HS-5 (cell line): ENCODE measurements at regions not wholly inside any gene's neighbourhood (a gene's known extent, or its start where the extent isn't known, plus 50 kb on each side); places are given as distances from the start of the nearest gene placed in this dataset.
"Not testable (repeated sequence)": the region's sequence is repeated elsewhere in the genome, so short reads cannot be mapped to it uniquely, and the experiment has no call there.

Experiments used
- DNase-seq: peaks from one replicate; pipeline ENCODE4 v3.0.0-alpha.2; 2012; ENCODE audit warnings: low read depth

DNA sequence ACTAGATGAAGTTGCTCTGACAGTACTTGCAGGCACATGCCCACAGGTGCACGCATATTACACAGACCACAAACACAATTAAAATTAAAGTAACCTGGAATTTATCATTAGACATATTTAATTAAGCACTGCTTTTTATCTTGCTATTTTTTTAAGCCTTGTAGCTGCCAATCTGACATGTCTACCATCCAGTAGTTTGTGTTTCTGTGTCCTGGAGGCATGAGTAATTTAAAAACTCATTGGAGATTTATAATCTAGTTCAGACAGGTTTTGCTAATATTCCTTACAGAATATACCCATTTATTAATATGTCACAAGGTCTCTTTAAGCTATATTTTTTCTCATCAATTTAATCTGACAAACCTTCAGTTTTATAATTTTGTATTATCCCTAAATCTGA lies 445.0 kb upstream of the KLF6 start:
- no peak for DNase-seq

DNA sequence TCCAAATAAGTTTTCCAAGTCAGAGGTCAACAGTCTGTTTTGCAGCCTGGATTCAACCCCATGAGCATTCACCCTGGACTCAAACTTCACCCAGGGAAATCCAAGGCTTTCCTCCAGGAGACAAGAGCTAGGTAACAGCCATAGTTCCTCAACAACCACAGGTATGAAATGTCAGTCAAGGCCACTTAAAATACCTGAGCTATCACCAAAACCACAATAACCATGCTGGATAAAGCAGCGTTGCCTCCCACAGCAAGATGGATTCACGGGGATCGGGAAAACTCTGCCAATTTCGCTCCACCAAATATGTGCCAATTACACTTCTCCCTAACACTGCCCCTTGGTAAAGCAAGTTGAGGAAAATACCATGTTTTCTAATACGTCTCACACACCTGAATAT lies 444.1 kb upstream of the KLF6 start:
- no peak for DNase-seq

DNA sequence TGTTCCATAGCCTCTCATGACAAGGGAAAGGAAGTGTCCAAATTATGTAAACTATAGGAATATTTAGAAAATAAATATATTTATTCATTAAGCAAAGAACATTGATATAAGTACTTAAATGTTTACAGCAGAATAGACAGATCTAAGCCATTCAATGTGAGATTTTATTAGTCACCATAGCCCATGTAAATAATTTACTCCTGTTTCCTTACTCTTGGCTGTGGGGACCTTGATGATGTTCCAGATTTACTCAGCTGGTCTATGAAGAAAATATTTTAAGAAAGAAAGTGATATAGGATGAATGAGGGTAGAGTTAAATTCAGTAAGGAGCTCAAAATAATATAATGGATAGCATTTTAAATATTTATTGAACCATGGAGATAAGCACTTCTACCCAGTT lies 442.6 kb upstream of the KLF6 start:
- DNase-seq: no peak

DNA sequence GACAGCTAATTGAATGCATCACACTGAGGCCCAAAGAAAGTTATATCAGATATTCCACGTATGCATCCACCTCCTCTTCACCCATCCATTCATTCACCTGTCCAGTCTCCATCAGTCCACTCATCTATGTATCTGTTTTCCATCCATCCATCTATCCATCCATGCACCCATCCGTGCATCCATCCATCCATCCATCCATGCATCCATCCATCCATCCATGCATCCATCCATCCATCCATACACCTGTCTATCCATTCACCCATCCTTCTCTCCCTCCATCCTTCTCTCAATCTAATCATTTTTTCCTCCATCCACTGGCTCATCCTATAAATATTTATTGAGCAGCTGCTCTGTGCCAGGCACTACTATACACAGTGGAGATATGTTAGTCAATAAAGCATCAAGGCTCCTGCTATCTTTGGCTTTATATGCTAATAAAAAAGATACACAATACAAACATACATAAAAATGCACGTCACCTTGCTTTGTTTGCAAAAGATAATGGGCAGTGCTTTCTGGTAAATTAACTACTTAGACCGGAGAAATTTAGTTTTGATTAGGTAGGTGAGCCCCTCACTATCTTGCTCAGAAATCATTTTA lies 442.0 kb upstream of the KLF6 start:
- DNase-seq: no peak

DNA sequence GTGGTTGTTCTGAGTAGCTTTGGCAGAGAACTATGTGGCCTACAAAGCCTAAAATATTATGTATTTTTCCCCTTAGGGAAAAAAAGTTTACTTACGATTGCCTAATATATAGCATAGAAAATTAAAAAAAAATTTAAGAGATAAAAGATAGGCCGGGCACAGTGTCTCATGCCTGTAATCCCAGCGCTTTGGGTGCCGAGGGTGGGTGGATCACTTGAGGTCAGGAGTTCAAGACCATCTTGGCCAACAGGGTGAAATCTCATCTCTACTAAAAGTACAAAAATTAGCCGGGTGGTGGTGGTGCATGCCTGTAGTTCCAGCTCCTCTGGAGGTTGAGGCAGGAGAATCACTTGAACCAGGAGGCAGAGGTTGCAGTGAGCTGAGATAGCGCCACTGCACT lies 439.2 kb upstream of the KLF6 start:
- DNase-seq: no peak

DNA sequence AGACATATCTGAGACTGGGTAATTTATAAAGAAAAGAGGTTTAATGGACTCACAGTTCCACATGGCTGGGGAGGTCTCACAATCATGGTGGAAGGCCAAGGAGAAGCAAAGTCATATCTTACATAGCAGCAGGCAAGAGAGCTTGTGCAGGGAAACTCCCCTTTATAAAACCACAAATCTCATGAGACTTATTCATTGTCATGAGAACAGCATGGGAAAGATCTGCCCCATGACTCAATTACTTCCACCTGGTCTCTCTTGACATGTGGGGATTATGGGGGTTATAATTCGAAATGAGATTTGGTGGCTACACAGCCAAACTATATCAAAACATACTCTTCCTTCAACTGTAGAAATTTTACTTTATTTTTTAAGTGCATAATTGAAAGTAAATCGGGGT lies 436.3 kb upstream of the KLF6 start:
- not testable (repeated sequence) for DNase-seq

DNA sequence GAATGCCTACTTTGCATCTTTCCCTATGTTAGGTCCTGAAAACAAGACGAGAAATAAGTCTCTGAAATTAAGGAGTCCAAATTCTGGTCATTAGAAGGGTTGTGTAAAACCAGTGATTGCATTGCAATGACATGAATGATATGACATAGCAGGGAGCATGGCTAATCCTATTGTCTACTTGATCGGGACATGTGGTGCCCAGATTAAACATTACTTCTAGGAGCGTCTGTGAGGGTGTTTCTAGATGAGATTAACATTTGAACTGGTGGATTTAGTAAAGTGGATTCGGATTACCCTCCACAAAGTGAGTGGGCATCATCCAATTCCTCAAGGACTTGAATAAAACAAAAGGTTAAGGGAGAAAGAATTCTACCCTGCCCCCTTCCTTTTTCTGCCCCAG lies 434.9 kb upstream of the KLF6 start:
- no peak for DNase-seq

DNA sequence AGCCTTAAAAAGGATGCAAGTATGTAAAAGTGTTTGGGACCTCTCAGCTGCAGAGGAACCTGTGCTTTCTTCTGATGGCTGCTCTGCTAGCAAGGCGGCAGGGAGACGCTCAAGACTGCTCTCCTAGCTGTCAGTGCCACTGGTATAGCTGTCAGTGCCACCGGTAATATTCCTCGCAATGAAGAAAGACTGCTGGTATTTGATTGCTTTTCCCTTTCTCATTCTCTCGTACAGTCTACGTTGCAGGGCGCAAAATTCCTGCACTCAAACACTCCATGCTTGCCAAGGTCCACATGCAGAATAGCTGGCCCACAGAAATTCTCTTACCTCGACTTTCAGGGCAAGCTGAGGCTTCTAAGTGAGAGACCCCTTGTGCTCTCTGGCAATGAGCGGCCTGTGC lies 432.6 kb upstream of the KLF6 start:
- DNase-seq: no peak

DNA sequence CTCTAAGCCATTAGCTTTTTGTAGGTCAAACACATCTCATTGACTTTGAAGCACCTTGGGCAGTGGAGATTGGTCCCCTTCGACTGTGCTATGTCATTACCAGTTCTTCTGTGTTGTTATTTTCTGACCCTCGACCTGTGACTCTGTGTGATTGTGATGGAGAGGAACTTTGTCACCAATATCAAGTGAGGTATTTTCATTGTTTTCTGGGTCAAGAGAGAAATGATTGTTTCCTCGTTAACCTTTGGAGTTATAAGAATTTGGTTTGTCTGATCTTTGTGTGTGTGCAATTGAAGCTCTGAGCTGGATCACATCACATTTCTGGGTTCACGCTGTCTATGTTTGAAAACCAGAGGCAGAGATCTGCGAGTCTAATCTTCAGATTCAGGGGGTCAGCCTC lies 432.2 kb upstream of the KLF6 start:
- DNase-seq: no peak

DNA sequence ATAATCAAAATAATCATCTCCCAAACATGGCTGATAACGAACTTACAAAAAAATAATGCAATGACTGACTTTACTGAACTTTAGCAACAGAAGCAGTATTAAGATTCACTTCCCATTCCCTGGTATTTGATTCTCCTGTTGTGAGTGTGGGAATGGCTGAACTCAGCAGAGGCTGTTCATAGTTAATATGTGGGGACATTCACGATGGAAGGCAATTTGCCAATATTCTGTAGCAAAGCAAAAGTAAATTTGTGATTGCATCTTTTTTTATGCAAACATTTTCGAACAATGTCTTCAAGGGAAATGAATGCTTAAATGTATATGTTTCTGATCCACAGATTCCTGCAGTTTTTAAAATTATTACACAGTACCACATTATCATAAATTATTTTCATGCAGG lies 431.7 kb upstream of the KLF6 start:
- no peak for DNase-seq

DNA sequence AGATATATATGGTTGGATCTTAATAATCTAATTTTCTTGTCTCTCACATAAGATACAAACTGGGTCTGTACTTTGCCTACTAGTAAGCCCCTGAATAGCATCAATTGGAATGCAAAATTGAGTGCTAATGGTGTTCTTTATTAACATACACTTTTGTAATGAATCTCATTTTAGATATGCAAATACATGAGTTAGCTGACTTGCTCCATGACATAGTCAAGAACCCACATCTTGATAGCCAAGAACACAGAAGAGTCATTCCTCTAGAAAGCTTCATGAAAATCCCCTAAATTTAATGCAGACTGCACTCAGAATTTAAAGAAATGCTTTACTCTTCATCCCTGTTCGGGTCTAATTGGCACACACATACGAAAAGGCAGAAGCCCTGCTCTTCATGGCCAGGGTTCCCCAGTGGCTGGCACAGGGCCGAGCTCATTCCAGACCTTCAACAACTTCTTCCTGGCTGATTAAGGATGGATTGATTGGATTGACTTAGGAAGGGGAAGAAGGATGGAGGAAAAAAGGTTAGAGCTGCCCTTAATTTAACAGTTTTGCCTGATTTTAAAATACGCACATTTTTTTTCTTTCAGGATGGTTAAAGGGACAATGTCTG lies 431.1 kb upstream of the KLF6 start:
- DNase-seq: no peak

DNA sequence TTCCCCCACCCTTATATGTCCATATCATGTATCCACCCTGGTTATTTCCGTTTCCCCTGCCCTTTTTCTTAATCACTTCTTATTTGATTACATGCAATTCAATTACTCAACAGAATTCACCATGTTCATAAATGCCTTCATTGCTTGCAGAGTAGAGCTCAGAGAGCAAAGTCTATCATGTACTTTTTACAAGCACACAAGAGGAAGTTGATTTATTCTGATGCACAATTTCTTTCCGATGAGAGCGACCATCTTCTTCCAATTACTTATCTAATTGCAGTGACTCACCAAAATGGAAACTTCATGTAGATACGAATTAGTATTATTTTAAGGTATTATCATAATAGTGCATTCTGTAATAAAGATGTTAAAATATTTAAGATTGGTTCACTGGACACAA lies 430.5 kb upstream of the KLF6 start:
- no peak for DNase-seq

DNA sequence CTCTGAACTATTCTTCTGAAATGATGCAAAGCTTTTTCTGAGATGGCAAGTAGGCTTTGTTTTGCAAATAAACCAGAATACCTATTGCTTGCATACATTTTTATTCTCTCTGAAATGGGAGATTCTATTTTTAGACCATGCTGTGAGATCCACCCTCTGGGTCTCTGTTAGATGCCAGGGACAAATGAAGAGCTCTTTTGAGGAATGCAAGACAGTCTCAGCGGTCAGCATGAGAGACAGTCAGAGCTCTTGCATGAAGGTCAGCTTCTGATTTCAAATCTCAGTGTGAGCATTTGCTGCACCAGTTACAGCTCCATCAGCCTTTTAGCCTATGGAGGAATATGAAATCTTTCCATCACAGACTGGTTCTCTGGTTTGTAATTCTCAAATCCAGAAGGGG lies 429.9 kb upstream of the KLF6 start:
- no peak for DNase-seq

DNA sequence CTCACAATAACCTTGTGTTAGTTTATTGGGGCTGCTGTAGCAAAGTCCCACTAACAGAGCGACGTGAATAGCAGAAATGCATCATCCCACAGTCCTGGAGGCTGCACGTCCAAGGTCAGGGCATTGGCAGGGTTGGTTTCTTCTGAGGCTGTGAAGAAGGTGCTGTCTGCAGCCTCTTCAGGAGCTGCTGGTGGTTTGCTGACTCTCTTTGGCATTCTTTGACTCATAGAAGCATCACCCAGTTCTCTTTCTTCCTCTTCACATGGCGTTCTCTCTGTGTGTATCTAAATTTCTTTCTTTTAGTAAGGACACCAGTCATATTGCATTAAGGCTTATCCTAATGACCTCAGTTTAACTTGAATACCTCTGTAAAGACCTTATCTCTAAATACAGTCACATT lies 428.4 kb upstream of the KLF6 start:
- no peak for DNase-seq

DNA sequence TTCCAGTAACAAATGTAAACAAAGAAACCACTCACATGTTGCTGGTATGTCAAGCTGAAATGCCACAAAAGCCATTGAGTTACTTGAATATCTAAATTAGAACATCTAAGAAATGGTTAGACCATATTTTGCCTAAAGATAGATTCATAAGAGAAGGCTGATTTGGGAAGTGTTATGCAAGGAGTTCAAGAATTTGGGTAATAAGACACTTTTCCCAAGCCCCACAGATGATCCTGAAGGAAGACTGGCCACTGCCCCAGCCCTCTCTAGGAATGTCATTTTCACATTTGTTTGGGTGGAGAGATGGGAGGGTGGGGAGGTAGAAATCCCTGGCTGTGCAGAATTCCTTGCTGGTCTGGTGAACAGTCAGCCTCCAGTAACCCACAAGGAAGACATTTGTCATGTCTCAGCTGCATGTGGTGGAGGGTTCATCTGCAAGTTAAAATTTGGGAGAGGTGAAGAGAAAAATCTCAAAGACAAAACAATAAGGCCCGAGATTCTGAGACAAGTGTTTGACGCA lies 427.2 kb upstream of the KLF6 start:
- no peak for DNase-seq

DNA sequence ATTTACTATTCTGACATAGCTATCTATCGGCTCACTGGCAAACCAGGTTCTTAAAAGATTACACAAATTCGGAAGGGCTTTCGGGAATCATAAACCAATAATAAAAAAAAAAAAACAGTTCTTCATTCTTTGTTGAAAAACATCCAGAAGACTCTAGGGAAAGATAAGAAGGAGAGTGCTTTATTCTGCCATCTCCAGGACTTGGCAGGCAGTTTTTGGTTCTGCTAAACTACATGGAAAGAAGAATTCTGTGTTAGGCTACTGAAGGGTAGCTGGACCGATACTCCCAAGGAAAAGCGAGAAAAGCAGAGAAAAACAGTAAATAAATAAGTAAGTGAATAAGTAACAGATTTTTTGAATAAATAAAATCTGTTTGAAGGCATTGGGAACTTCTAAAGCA lies 423.5 kb upstream of the KLF6 start:
- no peak for DNase-seq

DNA sequence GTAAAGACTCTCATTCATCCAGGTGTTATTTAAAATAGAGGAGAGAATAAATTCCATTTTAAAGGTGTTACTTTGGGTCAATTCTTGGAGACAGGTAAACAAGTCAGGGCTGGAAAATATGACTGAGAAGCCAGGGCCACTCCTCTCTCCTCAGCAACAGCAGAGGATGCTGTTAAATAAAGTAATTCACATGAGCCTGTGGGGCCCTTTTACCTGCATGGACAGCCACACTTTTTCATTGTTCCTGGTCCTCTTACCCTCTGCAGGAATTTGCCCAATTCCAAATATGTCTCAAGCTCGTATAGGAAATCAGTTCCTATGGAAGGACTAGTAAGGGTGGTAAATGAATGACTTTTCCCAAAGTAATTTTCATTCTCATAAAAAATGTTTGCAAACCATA lies 420.1 kb upstream of the KLF6 start:
- no peak for DNase-seq

DNA sequence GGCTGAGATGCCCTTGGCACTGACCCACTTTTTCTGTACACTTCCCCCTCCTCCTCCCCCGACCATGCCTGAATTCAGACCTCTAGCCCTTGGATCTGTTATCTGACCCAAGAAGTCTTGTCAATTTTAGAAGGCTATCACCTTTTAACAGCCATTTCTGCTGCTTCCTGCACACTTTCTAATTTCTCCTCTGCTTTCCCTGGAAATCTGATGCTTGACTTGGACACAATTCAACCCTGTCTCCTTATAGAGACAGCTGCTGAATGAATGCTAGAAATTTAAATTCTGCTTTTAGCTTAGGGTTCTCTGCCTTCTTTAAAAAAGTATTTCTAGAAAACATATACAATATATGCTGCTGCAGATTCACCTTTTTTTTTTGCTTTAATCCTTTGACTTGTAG lies 417.9 kb upstream of the KLF6 start:
- no peak for DNase-seq

DNA sequence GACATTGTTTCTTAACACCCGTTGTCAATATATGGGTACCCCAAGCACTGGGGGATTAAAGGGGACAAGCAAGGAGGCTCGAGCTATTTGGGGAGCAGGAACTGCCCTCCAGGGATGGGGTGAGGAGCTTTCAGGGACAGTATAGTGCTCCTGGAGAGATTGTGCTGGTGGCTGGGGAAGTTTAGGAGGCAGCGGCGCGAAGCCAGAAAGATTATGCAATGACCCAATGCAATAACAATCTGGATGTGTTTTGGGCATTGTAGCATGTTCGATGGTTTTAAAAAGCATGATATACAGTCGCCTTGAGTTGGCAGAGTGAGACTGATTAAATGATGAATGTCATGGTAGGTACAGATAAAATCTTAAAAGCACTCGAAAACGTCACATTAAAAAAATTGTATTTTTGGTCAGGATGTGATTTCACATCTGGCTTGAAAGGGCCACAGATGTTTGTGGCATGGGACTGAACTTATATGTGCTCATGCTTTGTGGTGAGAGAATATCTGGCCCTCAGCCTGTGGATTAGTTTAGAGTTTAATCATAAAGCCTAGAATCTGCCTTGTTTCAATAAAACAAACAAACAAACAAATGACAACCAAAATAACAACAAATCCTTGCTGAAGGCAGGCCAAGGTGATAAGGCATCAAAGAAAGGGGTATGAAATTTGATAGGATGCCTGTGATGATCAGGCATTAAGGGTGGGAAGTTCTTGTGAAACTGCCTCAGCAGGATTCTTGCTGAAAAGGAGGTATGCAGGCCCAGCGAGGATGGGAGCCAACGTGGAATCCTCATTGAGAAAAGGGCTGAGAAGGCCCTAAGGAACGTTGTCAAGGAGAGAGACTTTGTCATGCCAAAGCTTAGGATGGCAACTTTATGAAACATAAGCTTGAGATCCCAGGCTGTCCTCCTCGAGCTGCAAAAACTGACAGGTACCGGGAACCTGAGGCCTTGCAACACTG lies 417.1 kb upstream of the KLF6 start:
- DNase-seq: no peak

DNA sequence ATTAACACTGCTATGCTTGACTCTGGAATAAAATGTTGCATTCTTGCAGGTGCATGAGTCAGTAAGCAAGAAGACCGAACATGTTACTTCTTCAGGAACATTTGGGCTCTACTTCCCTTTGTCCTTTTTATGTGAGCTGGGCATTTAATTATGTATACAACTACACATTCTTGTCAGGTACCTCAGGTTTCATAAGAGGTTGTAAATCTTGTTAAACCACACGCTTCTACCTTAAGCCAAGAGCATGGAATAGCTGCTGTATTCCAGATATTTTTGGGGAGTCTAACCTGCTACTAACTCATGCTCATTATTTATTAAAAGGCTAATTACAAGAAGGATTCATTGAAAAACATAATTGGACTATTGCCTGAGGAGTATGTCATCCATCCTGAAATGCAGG lies 414.2 kb upstream of the KLF6 start:
- DNase-seq: no peak

DNA sequence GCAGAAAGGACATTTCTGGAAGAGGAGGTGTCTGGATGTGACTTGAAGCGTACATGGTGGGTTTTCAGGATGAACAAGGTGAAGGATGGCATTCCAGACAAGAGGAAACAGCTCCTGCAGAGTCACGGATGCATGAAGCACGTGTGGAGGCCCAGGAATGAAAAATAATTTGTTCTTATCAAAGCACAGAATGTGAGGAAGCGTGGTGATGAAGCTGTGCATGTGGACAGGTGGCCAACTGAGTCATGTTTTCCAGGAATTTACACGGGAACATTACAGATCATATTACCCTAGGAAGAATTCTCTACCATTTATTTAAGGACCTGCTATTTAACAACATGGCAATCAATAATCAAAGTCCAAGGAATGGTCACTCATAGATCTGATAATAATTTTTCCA lies 413.2 kb upstream of the KLF6 start:
- DNase-seq: no peak

DNA sequence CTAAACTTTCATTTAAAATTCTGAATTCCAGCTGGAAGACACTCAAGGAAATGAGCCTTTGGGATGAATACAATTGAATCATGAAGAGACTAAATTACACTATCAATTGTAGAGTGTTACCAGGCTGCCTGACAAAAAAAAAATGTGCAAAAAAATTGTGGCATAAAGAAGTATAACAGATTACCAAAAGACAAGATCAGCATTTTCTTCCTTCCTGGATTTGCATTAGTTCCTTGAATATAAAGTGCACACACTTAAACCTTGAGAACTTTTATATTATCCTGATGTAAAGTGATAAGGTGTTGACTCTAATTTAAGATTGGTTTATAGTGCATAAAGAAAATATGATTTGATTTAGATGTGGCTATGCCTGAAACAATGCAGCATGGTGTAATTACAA lies 412.7 kb upstream of the KLF6 start:
- DNase-seq: no peak

DNA sequence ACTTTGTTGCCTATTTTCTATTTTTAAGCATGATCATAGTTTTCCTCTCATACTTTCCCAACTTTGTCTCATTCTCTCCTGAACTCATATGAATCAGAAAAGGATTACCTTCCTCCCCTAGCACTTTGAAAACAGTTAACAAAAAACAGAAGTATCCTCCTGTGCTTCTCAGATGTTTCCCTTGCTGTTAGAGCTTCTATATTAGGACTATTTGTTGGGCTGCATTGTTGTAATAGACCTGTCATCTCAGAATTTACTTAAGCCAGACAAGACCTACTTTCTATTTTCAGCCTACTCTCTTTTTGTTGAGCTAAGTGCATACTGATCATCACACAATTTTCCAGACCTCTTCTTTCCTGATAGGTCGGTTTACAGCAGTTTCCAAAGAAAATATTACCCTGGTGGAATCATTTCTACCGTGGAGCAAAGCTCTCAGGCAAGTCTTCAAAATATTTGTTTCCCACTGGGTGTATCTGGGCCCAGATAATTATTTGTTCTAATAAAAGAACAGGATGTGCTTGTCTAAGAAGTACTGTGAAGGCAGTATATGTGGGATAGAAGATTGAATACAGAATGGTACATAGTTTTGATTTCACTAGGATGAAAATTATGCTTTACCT lies 411.9 kb upstream of the KLF6 start:
- no peak for DNase-seq
